ENCODE measurements at regions not wholly inside any gene's neighbourhood (a gene's known extent, or its start where the extent isn't known, plus 50 kb on each side); places are given as distances from the start of the nearest gene placed in this dataset.
"Not testable (repeated sequence)": the region's sequence is repeated elsewhere in the genome, so short reads cannot be mapped to it uniquely, and the experiment has no call there.

- DNase-seq = no peak
Observed at GRCh38 chr1:98181036-98181764, 260.4 kb upstream of the DPYD start.

DNA sequence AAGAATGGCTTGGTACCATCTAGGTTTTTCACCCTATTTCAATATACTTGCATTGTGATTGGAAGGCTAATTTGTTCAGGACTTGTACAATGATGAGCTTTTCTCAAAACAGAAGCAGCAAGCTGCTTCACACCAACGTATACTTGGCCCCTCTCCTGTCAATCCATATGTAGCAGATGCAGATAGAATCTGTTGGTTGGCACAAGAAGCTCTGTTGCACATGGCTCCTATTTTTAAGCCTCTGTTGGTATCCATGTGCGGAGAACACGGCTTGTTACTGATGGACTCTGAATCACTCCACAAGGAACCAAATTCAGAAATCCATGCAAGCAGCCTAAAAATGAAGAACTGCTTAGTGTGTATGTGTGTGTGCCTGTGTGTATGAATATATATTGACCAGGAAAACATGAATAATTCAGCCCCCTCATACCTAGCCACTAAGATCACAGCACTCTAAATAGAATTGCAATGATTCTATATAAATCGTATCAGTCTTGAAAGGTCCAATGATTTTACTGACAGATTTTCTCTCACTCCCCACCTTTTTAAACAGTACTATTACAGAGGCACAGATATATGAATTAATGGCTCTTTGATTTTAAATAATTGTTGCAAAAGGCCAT, 258.4 kb upstream of the DPYD start:
- DNase-seq = no peak

DNA sequence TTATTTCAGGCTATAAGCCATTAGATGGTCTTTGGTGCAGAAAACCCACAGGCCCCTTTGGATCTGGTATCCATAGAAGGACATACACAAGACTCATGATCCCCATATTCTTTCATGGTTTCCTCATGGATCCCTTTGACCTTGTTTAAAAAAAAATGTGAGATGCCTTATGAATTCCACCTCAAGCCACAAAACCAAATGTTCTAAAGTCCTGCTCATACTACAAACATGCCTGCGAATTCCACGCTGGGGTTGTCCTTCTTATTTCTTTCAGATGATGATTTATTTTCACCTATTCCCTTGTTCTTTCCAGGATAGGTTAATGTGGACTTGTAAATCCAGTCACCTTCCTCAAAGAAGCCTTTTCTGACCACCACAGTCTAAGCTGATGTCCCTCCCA, 256.9 kb upstream of the DPYD start:
- no peak for DNase-seq

GRCh38 chr1:98176936-98177335, 256.1 kb upstream of the DPYD start:
- no peak for DNase-seq

DNA sequence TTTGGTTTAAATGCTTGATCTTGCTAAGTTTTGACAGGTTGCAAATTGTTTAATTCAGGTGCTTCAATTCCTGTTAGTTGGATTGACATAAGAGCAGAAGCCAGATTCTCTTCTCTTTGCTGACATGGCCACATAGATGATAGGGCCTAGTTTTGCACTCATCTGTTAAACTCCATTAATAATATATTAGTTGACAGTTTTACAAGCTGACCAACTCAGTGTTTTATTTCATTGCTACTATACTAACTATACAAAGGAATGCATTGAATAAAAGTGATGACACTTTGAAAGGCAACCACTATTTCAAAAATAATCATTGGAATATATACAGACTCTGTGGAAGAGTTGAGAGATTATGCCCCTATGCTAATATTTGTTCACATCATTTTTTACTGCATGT, 255.6 kb upstream of the DPYD start:
- no peak for DNase-seq

- no peak for DNase-seq
Observed at GRCh38 chr1:98172578-98172977, 251.7 kb upstream of the DPYD start.

- no peak for DNase-seq
Observed at GRCh38 chr1:98172022-98172421, 251.2 kb upstream of the DPYD start.

GRCh38 chr1:98164509-98164908, 243.7 kb upstream of the DPYD start:
- DNase-seq = no peak

DNA sequence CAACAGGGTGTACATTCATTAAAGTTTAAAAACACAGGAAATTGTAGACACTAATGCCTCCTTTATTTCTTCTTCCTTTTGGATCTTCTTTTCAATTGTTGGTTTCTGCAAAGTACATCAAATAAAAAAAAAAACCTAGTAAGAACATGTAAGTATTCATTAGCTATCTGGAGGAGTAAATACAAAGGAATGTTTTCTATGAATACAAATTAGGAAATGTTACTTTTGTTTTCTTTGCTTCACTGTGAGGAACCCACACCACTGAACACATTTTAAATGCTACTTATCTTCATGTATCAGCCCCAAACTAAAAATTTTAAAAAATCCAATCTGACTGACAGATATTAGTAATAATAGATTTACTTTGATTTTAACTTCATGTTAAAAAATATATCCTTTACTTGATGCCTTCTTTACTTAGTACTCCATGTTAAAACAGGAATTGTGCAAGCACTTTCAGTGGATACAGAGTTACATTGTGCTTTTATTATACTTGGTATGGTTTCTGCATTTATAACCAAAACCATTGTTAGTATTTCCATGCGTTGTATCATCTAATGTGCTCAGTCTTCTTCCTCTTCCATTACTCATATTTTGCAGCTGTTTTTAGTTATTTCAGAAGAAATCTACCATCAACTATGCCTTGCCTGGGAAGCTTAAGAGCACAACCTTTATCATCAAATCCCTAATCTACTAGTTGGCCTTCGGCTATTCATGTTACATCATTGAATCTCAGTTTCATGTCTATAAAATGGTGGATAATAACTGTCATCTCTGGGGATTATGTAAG, 236.9 kb upstream of the DPYD start:
- no peak for DNase-seq

GRCh38 chr1:98147280-98147679, 226.4 kb upstream of the DPYD start:
- no peak for DNase-seq

DNA sequence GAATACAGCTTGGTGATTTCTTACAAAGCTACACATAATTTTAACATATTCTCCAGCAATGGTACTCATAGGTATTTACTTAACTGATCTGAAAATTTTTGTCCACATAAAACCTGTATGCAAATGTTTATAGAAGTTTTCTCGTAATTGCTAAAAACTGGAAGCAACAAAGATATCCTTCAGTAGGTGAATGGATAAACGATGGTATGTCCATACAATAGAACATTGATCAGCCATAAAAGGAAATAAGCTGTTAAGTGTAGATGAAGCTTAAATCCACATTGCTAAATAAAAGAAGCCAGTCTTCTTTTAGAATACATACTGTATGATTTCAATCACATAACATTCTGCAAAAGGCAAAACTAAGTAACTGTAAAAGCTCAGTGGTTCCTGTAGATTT, 224.8 kb upstream of the DPYD start:
- DNase-seq = no peak

- no peak for DNase-seq
Observed at GRCh38 chr1:98143403-98143802, 222.6 kb upstream of the DPYD start.

DNA sequence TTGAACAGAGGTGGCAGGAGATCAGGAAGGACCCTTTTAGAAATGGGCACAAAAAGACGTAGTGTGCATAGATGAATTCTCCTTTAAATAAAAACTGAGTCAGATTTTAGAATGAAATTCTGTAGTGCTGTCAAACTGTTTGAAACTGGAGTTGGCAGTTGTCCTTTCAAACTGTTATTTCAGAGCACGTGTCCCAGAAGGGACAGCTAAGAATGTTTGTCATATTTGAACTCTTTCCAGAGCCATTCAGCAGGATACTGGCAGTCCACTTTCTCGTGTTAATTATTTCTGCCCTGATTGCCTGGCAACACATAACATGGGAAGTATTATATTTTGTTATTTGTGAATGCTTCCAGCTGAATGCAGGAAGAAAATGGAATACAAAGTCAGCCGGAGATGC, 212.3 kb upstream of the DPYD start:
- DNase-seq = no peak

GRCh38 chr1:98130408-98130807, 209.6 kb upstream of the DPYD start:
- DNase-seq = no peak

- no peak for DNase-seq
Observed at GRCh38 chr1:98129491-98129890, 208.7 kb upstream of the DPYD start.

- DNase-seq = no peak
Observed at GRCh38 chr1:98126740-98127139, 205.9 kb upstream of the DPYD start.

- no peak for DNase-seq
Observed at GRCh38 chr1:98121646-98122045, 200.8 kb upstream of the DPYD start.

- peak; percentile 48 for DNase-seq
Observed at GRCh38 chr1:98119796-98120195, 199.0 kb upstream of the DPYD start.

- no peak for DNase-seq
Observed at GRCh38 chr1:98113811-98114210, 193.0 kb upstream of the DPYD start.

GRCh38 chr1:98112626-98113025, 191.8 kb upstream of the DPYD start:
- DNase-seq = no peak

DNA sequence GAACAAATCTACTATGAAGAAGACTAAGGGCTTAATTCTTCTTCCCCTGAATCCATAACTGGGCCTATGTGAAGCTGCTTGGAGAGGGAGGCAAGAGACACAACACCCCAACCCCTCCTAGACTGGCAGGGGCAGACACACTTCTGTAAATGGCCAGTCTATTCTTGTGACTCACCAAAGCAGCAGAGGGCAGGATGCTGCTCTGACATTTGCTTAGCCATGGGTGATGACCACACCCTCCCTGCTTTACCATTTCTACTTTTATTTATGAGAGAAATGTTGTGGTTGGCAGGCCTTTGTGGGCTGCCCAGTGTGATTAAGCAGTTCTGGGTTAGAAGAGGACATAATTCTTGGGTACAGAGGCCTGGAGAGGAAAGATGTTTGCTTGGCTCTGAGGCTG, 189.8 kb upstream of the DPYD start:
- no peak for DNase-seq

- not testable (repeated sequence) for DNase-seq
Observed at GRCh38 chr1:98108378-98108777, 187.5 kb upstream of the DPYD start.

- no peak for DNase-seq
Observed at GRCh38 chr1:98107256-98107655, 186.4 kb upstream of the DPYD start.

DNA sequence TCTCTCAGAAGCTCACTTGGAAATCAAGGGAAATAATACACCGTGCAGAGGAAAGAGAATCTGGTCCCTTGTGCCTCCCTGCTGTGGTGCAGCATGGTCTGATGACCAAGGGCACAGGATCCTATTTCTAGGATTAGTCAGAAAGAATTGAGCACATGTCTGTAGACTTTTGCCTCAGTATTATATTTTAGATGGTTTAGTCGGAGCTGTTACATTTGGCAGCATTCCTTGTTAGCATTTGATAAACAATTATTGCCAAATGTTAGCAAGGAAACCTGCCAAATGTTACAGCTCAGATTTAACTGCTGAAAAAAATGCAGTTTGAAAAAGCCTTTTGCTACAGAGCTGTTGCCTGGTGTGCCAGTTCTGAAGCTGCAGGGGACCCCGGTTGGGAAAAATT, 183.5 kb upstream of the DPYD start:
- no peak for DNase-seq

Data from NCI-H82 (cell line).